Tibial nerve (tissue), 4 donors: ENCODE measurements at regions not wholly inside any gene's neighbourhood (a gene's known extent, or its start where the extent isn't known, plus 50 kb on each side); places are given as distances from the start of the nearest gene placed in this dataset.

ENCODE experiments used
- CTCF ChIP-seq, 5 experiments: fragments of 200-600 bp in 3 of 5; fragments of 450-650 bp in 2 of 5; sonication (generic) in 3 of 5; IDR thresholded peaks; one replicate each; pipeline ENCODE4 v1.5.1; 2016 to 2019; ENCODE audit warnings: antibody characterized with exemption in 5 of 5, mild to moderate bottlenecking in 3 of 5, moderate library complexity in 2 of 5
- EP300 ChIP-seq, 2 donors: sonication (generic); formaldehyde crosslinking; IDR thresholded peaks; one replicate each; pipeline ENCODE4 v1.6.1; 2017; ENCODE audit warnings: antibody characterized with exemption in 2 of 2, mild to moderate bottlenecking in 1 of 2
- POLR2A ChIP-seq, 2 donors: fragments of 450-650 bp; IDR thresholded peaks; one replicate each; pipeline ENCODE4 v1.6.1; 2017; ENCODE audit warnings: antibody characterized with exemption in 2 of 2, mild to moderate bottlenecking in 2 of 2, moderate library complexity in 2 of 2

- TF ChIP-seq CTCF (IDR thresholded peaks at IDR 0.05) (no peak), POLR2A (IDR thresholded peaks at IDR 0.05) (no peak), EP300 (IDR thresholded peaks at IDR 0.05) (no peak)
These were observed 365.3 kb upstream of the PTCHD4 start for GRCh38 chr6:48476257-48476656.
